ENCODE measurements at regions not wholly inside any gene's neighbourhood (a gene's known extent, or its start where the extent isn't known, plus 50 kb on each side); places are given as distances from the start of the nearest gene placed in this dataset.

DNA sequence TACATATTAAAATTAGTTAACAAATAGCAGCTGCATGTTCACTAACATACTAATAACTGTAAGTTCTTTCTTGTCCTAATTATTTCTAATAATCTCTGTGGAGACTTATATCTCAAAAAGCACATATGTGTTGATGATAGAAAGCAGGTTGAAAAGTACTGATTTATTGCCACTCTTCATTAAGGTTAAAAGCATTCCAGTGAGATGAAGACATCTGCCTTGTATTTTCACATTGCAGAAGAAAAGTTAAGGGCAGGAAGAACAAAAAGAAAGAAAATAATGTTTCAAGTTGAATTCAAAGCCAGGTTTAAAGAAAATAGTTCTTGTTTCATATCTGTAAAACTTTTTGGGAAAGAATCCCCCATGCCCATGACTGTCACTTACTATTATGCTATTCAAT lies 429.9 kb downstream of the MTX2 start:
- TF ChIP-seq PRDM1 (tag by site-specific recombination; IDR thresholded peaks at IDR 0.05) (no peak), ZNF785 (tag by site-specific recombination; IDR thresholded peaks at IDR 0.05) (no peak), ZNF24 (tag by site-specific recombination; IDR thresholded peaks at IDR 0.05) (no peak), ZNF416 (tag by site-specific recombination; IDR thresholded peaks at IDR 0.05) (no peak), ZNF324 (tag by site-specific recombination; IDR thresholded peaks at IDR 0.05) (no peak), ZNF121 (tag by site-specific recombination; IDR thresholded peaks at IDR 0.05) (no peak), ZFP37 (tag by site-specific recombination; IDR thresholded peaks at IDR 0.05) (no peak)
- TF ChIP-seq, protein P1, sequence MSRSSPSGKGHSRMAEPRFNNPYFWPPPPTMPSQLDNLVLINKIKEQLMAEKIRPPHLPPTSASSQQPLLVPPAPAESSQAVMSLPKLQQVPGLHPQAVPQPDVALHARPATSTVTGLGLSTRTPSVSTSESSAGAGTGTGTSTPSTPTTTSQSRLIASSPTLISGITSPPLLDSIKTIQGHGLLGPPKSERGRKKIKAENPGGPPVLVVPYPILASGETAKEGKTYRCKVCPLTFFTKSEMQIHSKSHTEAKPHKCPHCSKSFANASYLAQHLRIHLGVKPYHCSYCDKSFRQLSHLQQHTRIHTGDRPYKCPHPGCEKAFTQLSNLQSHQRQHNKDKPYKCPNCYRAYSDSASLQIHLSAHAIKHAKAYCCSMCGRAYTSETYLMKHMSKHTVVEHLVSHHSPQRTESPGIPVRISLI (tag by site-specific recombination; IDR thresholded peaks at IDR 0.05): no peak
- TF ChIP-seq, protein P2, sequence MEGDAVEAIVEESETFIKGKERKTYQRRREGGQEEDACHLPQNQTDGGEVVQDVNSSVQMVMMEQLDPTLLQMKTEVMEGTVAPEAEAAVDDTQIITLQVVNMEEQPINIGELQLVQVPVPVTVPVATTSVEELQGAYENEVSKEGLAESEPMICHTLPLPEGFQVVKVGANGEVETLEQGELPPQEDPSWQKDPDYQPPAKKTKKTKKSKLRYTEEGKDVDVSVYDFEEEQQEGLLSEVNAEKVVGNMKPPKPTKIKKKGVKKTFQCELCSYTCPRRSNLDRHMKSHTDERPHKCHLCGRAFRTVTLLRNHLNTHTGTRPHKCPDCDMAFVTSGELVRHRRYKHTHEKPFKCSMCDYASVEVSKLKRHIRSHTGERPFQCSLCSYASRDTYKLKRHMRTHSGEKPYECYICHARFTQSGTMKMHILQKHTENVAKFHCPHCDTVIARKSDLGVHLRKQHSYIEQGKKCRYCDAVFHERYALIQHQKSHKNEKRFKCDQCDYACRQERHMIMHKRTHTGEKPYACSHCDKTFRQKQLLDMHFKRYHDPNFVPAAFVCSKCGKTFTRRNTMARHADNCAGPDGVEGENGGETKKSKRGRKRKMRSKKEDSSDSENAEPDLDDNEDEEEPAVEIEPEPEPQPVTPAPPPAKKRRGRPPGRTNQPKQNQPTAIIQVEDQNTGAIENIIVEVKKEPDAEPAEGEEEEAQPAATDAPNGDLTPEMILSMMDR (tag by site-specific recombination; IDR thresholded peaks at IDR 0.05): no peak
- TF ChIP-seq, protein P3, sequence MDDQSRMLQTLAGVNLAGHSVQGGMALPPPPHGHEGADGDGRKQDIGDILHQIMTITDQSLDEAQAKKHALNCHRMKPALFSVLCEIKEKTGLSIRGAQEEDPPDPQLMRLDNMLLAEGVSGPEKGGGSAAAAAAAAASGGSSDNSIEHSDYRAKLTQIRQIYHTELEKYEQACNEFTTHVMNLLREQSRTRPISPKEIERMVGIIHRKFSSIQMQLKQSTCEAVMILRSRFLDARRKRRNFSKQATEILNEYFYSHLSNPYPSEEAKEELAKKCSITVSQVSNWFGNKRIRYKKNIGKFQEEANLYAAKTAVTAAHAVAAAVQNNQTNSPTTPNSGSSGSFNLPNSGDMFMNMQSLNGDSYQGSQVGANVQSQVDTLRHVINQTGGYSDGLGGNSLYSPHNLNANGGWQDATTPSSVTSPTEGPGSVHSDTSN (CRISPR knock-in tag; IDR thresholded peaks at IDR 0.05): no peak
- TF ChIP-seq, protein P4, sequence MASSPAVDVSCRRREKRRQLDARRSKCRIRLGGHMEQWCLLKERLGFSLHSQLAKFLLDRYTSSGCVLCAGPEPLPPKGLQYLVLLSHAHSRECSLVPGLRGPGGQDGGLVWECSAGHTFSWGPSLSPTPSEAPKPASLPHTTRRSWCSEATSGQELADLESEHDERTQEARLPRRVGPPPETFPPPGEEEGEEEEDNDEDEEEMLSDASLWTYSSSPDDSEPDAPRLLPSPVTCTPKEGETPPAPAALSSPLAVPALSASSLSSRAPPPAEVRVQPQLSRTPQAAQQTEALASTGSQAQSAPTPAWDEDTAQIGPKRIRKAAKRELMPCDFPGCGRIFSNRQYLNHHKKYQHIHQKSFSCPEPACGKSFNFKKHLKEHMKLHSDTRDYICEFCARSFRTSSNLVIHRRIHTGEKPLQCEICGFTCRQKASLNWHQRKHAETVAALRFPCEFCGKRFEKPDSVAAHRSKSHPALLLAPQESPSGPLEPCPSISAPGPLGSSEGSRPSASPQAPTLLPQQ (tag by site-specific recombination; IDR thresholded peaks at IDR 0.05): no peak
- TF ChIP-seq, protein P5, sequence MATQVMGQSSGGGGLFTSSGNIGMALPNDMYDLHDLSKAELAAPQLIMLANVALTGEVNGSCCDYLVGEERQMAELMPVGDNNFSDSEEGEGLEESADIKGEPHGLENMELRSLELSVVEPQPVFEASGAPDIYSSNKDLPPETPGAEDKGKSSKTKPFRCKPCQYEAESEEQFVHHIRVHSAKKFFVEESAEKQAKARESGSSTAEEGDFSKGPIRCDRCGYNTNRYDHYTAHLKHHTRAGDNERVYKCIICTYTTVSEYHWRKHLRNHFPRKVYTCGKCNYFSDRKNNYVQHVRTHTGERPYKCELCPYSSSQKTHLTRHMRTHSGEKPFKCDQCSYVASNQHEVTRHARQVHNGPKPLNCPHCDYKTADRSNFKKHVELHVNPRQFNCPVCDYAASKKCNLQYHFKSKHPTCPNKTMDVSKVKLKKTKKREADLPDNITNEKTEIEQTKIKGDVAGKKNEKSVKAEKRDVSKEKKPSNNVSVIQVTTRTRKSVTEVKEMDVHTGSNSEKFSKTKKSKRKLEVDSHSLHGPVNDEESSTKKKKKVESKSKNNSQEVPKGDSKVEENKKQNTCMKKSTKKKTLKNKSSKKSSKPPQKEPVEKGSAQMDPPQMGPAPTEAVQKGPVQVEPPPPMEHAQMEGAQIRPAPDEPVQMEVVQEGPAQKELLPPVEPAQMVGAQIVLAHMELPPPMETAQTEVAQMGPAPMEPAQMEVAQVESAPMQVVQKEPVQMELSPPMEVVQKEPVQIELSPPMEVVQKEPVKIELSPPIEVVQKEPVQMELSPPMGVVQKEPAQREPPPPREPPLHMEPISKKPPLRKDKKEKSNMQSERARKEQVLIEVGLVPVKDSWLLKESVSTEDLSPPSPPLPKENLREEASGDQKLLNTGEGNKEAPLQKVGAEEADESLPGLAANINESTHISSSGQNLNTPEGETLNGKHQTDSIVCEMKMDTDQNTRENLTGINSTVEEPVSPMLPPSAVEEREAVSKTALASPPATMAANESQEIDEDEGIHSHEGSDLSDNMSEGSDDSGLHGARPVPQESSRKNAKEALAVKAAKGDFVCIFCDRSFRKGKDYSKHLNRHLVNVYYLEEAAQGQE (tag by site-specific recombination; IDR thresholded peaks at IDR 0.05): no peak
- TF ChIP-seq, protein P6, sequence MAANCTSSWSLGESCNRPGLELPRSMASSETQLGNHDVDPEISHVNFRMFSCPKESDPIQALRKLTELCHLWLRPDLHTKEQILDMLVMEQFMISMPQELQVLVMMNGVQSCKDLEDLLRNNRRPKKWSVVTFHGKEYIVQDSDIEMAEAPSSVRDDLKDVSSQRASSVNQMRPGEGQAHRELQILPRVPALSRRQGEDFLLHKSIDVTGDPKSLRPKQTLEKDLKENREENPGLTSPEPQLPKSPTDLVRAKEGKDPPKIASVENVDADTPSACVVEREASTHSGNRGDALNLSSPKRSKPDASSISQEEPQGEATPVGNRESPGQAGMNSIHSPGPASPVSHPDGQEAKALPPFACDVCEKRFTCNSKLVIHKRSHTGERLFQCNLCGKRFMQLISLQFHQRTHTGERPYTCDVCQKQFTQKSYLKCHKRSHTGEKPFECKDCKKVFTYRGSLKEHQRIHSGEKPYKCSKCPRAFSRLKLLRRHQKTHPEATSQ (tag by site-specific recombination; IDR thresholded peaks at IDR 0.05): no peak
